NCI-H2029 treated with DMSO at 0.1 percent for 48 hours (cell line): ENCODE measurements at regions not wholly inside any gene's neighbourhood (a gene's known extent, or its start where the extent isn't known, plus 50 kb on each side); places are given as distances from the start of the nearest gene placed in this dataset.
"Not testable (repeated sequence)": the region's sequence is repeated elsewhere in the genome, so short reads cannot be mapped to it uniquely, and the experiment has no call there.

Experiments used
- DNase-seq: peaks from one replicate; lab custom pipeline; 2025; lab: John Stamatoyannopoulos, UW

DNA sequence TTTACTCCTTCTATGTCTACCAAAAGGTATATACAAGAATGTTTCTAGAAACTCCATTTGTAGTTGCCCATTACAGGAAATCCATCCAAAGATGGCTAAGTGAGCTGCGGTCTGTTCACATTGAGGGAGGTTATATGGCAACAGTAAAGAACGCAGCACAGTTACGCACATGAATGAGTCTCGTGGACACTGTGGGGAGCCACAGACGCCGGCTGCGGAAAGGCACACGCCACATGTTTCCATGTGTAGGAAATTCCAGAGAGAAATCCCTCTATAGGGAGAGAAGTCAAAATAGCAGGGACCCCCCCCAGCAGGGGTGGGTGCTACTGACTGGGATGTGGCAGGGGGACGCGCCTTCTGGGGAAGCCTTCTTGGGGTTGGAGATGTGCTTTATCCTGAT is 139.0 kb upstream of the NCOR2 start:
- no peak for DNase-seq

DNA sequence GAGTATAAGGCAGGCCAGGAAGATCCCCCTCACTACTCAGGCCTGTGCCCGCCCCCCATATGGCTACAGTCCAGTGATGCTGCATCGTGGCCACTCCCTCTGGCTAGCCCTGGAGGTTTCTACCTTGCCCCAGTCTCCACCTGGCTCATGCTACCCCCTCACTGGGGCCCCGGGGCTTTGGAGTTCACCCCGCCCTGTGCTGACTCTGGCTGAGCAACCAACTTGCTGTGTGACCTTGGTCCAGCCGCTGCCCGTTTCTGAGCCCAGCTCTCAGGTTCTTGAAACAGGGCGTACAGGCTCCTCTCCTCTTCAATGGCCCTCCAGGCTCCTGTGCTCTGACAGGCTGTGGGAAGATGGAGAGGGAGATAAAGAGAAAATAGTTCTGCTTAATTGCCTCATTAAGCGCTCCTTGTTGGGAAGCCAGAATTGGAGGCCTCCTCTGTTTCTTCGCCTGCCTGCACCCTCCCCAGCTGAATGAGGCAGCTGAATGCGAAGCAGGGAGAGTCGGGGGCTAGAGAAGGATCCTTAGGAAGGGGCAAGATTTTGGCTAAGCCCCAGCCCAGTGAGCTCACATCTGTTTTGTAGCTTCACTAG is 138.2 kb upstream of the NCOR2 start:
- DNase-seq, result no peak

DNA sequence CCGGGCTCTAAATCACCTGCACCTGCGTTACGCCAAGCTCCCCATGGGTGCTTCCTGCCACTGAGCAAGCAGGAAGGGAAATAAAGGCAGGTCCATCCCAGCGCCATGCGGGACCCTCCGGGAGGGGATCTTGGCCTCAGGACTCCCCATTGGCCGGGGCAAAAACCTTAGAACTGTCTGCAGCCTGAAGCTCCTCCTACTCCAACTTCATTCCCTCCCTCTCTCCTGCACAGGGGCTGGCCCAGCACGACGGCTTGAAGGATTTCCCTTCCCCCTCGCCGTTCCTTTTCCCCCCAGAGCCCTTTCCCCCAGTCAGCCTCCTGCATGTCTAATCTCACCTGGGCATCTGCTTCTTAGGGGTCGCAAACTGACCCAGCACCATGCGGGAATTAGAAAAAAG is 137.2 kb upstream of the NCOR2 start:
- DNase-seq, result no peak

DNA sequence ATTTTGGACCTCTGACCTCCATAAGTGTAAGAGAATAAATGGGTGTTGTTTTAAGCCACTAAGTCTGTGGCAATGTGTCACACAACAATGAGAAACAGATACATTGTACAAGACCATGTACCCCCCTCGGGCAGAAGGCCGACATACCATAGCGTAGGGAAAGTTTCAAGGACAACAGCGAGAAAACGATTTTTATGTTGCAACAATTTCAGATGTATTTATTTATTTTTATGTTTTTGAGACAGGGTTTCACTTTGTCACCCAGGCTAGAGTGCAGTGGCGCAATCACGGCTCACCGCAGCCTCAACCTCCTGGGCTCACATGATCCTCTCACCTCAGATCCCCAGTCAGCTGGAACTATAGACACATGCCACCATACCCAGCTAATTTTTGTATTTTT is 136.4 kb upstream of the NCOR2 start:
- no peak for DNase-seq

DNA sequence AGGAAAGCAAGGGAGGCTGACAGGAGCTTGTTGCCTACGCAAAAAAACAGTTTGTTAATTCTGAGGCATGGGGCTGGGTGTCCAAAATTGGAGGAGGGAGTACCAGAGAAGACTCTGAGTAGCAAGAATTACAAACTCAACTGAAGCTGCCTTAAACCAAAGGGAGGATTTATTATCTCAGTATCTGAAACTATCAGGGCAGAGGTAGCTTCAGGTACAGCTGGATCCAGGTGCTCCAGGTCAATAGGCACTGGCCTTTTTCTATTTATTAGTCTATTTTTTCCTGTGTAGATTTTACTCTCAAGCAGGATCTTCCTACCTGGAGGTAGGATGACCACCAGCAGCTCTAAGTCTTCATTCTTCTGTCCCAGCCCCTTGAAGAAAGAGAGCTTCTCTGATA is 135.3 kb upstream of the NCOR2 start:
- DNase-seq, result no peak

DNA sequence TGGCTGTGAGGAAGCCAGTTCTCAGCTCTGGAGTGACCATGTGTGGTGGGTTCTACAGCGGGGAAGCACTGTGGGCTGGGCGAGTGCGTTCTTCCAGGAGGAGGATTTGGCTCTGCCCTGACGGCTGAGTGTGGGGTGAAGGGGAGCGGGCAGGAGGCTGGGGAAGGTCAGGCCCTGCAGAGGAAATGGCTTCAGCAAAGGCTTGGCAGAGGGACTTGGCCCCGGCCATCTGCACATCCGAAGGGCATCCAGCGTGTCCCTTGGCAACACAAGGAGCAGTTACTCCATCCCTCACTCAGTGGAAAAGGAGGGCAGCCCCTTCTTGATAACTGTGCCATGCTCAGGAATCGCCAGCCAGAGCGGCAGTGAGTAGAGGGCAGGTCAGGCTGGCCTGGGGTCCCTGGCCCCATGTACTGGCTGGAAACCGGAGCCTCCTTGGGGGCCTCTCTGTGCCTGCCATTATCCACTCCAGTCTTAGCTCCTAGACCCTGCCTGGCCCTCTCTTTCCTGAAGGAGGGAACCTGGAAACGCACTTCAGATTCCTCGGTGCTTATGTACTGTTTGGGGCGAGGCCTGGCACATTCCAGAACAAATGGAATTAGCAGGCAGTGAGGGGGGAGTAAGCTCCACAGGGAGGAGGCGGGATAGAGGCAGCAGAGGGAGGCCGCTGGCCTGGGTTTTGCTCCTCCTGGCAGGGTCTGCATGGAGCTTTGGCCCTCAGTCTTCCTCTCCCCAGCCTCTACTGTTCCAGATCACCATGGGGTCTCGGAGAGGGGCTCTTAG is 133.6 kb upstream of the NCOR2 start:
- DNase-seq, result no peak

DNA sequence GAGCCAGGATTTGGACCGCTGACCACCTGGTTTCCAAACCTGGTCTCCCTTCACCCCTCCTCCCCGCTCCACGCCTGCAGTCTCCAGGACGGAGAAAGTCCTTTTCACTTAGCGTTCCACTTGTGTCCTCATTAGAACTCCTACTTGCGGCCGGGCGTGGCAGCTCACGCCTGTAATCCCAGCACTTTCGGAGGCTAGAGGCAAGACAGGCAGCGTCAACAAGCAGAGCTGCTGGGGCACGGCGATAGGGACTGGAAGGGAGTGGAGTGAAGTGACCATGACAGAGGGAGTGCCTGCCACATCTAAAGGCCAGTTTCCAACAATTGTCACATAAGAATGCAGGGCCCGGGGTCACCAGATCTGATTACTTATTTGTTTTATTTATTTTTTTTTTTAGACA is 132.5 kb upstream of the NCOR2 start:
- no peak for DNase-seq

DNA sequence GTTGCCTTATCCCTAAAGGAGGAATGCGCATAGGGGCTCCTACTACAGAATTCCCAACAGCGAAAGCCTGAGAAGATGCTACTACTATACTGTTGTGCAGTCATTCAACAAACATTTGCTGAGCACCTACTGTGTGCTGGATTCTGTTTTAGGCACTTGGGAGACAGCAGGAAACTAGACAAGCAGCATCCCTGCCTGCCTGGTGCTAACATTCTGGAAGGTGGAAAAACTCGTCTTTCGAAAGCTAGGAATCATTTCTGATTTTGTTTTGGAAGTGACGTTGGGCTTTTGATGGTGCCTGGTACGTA is 131.5 kb upstream of the NCOR2 start:
- no peak for DNase-seq

DNA sequence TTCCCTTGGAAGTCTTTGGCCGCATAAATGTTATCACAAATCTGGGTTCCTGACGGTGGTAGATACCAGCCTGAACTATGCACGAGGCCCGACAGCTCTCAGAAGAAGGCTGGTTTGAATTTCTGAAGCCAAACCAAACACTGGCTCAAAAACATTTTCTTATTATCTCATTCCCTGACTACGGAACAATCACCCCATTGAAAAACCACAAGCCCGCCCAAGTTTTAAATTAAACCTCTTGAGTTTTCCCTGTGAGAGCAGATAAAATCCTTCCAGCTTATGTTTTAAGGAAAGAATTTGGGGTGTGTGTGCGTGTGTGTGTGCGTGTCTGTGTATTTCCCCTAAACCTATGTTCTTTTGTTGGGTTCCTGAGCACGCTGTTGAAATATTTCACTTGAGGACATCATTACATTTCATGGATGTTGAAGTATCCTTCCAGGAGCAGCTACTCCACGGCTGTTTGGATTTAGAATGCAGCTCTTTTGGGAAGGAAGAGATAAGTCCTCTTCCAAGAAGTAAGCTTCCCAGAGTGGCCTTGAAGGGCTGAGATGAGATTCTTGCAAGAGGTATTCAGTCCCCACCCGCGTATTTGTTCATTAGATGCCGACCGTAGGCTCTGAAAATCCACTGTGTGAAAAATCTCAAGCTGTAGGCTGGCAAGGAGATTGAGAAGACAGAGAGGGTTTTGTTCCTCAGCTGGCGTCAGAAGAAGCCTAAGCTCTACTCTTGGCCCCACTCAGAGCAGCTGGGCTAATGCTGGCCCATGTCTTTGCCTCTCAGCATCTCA is 131.0 kb upstream of the NCOR2 start:
- DNase-seq, result no peak

DNA sequence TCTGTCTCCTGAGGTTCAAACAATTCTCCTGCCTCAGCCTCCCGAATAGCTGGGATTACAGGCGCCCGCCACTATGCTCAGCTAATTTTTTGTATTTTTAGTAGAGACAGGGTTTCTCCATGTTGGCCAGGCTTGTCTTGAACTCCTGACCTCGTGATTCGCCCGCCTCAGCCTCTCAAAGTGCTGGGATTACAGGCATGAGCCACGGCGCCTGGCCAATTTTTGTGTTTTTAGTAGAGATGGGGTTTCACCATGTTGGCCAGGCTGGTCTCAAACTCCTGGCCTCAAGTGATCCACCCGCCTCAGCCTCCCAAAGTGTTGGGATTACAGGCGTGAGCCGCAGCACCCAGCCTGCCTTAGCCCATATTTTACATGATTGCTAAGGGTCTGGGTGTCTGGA is 130.3 kb upstream of the NCOR2 start:
- DNase-seq, result not testable (repeated sequence)

DNA sequence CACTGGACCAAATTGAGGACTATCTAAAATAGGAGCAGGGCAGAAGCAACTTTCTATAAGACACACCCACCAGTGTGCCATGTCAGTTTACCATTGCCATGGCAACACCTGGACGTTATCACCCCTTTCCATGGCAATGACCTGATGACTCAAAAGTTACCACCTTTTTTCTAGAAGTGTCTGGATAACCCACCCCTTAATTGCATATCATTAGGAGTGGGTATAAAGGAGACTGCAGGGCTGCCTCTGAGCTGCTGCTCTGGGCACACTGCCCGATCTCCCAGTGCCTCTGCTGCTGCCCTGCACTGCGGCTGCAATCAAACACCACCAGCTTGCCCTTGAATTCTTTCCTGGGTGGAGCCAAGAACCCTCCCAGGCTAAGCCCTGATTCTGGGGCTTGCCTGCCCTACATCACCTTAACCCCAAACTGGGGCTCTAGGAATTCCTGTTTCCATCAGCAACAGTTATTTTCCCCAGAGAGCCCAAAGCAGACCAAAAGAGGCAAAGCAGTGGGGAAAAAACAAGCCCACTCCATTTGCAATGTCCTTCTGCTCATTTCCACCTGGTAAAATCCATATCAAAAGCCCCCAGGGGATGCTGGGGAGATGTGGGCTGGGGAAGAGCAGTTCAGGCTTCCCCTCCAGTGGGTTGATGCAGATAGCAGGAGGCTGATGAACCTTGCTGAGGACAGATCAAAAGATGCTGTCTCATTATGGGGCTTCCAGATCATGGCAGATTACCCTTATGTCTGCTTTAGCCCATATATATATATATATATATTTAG is 129.5 kb upstream of the NCOR2 start:
- no peak for DNase-seq

DNA sequence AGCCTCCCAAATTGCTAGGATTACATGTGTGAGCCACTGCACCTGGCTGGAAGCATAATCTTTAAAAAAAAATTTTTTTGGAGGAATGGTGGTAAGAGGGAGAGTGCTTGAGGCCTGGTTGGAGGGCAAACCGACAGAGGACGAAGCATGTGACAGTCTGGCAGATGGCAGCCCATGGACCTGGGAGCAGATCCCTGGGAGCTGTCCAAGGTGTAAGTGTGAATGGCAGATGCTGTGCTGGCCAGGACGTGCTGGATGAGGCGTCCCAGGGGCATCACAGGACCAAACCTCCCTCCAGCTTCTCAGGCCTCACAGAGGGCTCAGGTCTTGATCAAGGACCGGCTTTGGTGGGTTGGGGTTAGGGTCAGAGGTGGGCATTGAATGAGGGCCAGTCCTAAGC is 128.4 kb upstream of the NCOR2 start:
- DNase-seq, result no peak

DNA sequence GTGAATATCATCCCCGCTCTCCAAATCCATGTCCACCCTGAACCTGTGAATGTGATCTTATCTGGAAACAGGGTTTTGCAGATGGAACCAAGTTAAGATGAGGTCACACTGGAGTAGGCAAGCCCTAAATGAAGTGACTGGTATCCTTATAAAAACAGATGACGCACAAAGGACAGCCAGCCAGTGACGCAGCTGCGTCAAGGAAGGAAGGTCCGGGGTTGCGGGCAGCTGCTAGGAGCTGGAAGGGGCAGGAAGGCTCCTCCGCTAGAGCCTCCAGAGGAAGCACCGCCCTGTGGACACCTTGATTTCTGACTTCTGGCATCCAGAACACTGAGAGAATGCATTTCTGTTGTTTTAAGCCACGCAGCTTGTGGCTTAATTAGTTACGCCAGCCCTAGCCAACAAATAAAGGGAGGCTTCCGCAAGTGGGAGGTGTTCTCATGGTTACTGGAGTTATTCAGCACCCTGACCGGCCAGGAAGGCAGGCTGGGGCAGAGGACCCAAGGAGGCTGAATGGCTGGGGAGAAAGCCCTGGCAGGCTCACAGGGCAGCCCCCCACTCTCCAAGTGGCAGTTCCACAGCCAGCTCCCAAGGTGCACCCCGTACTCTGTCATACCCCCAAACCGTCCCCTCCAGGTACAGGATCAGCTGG is 127.6 kb upstream of the NCOR2 start:
- DNase-seq, result no peak

DNA sequence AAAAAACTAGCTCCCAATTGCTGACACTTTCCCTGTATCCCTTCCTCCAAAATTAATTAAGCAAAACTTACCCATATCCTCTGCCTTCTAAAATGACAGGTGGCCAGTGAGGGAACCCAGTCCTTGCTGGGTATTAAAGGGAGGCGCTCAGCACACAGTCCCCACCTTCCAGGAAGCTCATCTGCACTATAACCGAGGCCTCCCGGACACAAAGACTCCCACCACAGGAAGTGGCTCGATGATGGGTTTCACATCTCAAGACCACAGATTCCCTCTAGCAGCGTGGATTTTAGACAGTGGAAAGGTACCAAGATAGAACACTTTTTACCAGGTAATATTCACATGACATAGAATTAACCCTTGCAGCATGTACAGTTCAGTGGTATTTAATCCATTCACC is 126.8 kb upstream of the NCOR2 start:
- no peak for DNase-seq

DNA sequence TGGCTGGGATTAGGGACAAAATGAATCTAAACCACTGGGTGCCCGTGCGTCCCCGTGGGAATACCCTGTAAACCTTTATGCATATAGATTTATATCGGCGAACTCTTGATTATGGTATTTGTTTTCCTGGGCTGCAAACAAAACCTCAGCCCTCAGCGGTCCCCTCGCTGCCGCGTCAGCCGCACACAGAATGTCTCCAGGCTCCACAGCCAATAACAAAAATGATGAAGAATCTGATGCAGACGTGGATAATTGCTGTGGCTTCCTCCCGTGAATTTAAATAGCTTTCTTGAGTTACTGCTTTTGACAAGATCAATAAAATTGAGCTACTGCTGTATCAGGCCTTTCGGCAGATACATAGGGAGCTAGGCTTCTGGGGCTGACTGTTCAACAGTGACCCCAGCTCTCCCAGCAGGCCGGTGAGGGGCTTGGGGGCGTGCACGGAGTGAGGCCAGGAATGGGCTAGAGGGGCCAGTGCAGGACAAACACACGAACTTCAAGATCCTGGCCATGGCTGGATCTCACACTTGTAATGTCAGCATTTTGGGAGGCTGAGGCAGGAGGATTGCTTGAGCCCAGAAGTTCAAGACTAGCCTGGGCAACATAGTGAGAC is 125.8 kb upstream of the NCOR2 start:
- no peak for DNase-seq

DNA sequence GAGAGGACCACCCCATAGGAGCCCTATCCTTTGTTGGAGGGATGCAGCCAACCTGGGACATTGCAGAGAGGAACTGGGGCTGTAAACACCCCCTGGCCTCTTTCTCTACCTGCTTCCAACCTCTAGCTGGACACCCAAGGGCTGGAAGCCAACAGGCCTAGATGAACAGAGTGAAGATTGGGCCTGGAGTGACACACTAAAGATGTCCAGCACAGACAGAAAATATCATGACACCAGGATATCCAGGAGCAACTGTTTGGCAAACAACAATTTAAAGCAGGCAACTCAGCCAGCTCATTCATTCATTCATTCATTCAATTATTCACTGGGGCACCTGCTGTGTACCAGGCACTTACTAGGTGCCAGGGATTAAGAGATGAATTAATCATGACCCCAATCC is 125.0 kb upstream of the NCOR2 start:
- DNase-seq, result no peak

DNA sequence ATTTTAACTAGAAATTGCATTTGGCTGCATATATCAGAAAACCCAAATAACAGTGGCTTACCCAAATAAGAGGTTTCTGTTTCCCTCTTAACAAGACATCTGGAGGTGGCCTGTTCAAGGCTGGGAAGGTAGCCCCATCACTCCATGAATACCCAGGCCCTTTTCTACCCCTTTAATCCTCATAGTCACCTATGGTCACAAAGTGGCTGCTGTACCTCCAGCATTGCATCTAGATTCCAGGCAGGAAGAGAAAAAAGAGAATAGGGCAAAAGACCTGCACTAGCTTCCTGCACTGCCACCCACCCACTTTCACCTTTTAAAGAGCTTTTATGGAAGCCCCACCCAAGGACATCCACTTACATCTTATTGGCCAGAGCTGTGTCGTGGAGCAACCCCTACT is 124.0 kb upstream of the NCOR2 start:
- DNase-seq, result no peak

DNA sequence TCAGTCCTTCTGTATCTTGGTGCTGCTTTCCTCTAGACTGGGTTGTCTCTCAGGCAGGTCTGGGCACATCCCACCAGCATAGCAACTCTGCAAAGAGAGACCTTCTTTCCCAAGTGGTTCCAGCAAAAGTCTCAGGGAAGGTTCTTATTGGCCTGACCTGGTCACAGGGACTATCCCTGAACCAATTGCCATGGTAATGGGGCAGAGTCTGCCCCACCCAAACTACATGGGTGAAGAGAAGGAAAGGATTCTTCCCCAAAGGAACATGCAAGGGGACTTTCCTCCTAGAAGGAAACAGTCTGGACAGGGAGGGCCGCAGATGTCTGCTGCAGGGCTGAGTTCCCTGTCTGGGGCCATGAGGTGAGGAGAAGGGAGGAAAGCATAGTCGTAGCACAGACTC is 122.2 kb upstream of the NCOR2 start:
- no peak for DNase-seq

DNA sequence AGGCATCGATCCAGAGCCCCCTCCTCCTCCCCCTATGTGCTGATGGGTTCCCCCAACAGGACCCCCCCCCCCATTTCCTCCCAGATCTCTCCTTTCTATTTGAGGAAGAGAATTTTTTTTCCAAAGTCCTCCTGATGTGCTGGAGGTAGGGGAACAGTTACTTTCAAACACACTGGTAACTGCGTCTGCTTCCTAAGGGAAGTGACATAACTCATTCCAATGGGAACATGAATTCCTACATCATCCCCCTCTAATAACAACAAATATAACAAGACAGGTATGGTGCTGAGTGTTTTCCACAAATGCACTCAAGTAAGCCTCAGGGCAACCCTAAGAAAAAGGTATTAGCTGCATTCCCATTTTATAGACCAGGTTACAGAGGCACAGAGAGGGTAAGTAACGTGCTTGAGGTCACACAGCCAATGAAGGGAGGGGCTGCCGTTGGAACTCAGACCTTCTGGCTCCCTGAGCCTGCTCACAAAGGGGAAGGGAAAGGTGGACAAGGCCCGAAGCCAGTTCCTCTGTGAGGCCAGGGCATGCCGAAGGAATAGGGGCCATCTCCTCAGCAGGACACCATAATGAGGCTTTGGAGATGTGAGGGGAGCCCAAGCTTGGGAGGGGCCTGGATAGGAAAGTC is 121.1 kb upstream of the NCOR2 start:
- no peak for DNase-seq

DNA sequence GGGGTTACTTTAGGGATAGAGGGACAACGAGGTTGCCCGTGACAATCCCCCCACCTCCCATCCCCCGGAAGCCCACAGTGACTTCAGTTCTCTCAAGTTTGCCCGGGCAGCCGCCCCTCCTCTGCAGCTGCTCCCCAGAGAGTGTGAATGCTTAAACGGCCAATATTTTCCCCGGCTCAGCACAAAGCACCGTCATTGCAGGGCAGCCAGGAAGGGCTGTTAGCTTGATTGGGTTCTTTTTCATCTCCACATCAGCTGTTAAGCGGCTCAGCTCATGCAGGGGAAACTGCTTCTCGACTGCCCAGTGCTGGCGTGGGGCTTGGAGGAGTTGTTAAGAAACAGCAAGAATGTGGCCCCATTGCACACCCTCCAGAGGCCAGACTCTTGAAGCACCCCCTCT is 120.5 kb upstream of the NCOR2 start:
- DNase-seq, result no peak

DNA sequence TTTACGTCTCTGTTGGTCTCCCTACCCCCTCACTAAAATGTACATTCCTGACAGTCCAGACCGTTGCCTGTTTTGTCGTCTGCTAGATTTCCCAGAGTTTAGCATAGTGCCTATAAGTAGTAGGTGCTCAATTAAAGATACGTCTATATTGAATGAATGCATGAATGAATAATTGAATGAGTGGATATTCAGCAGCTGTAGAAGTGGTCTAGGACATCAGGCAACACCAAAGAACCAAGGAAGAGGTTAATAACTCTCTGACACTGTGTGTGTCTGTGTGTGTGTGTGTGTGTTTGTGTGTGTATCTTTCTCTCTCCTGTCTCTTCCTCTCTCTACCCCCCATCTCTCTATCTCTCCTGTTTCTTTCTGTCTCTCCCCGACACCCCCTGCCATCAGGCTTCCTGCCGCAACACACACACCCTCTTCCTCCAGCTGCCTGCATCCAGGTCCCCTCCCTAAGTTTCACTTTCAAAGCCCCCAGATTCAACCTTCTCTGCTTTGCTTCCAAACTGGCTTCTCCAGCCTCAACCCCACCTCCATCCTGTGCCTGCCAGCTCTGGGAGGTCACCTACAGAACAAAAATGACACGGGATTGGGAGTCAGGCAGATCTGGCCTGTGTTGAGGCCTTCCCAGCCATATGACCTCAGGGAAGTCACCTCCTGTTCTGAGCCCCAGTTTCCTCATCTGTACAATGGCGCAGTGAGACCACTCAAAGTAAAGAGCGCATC is 119.9 kb upstream of the NCOR2 start:
- DNase-seq, result no peak
